ENCODE measurements at regions not wholly inside any gene's neighbourhood (a gene's known extent, or its start where the extent isn't known, plus 50 kb on each side); places are given as distances from the start of the nearest gene placed in this dataset.

DNA sequence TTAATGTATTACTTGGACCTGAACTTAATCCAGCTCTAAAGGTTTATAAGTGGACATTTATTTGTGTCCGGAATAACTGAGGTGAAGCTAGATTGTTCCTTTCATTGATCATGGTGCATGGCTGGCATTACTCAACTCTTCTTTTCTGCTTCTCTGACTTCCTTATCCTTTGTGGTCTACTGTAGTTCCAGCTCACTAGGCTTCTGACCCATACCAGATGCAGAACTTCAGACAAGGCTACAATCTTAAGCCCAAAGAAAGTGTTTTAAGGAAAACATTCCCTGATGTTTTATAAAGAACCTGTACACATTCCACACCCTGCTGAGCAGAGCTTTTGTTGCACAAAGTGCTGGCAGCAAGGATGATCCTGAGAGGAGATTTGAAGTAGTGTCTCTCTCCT is 250.8 kb upstream of the TGFBR2 start (continued):
- TF ChIP-seq USF2 (IDR thresholded peaks at IDR 0.05; ENCODE audit: low read length), result no peak
- TF ChIP-seq KDM5A (IDR thresholded peaks at IDR 0.05; ENCODE audit: low read length), result no peak
- TF ChIP-seq CHD7 (IDR thresholded peaks at IDR 0.05; ENCODE audit: insufficient replicate concordance, low read length), result no peak
